SH-SY5Y (cell line): ENCODE measurements at regions not wholly inside any gene's neighbourhood (a gene's known extent, or its start where the extent isn't known, plus 50 kb on each side); places are given as distances from the start of the nearest gene placed in this dataset.

ENCODE experiments used
- GATA2 ChIP-seq: IDR thresholded peaks from 2 replicates; pipeline ENCODE4 v1.6.1; 2011; ENCODE audit warnings: mild to moderate bottlenecking, low read depth, low read length
- GATA3 ChIP-seq: IDR thresholded peaks from 2 replicates; pipeline ENCODE4 v1.6.1; 2011; ENCODE audit warnings: low read depth, mild to moderate bottlenecking, low read length, moderate library complexity

DNA sequence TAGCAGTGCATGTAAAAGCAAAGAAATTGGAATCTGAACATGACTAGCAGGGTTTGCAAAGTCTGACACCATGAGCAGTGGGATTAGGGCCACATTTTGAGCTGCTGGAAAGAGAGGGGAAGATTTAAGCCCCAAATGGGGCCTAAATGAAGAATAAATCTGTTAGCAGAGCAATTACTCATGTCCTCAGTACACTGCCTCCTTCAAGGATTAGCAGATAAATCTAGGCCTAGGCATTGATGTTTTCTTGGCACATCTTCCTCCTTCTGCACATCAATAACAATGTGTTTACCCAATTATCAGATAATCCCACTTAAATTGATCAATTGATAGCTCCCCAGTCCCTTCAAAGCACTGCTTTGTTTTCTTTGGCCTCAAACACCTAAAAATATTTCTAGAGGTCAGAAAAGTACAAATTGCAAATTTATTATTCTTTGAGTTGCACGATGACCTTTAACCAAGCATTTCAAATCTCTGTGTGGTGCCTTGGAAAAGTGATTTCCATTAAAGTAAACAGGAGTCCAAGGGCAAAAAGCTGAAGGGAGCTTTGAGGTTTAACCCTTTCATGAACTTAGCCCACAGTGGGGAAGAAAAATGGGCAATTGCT lies 514.7 kb upstream of the CHORDC1 start:
- no peak for TF ChIP-seq GATA3
- no peak for TF ChIP-seq GATA2
